Natural killer cell (primary cell): ENCODE measurements at regions not wholly inside any gene's neighbourhood (a gene's known extent, or its start where the extent isn't known, plus 50 kb on each side); places are given as distances from the start of the nearest gene placed in this dataset.

Source experiments
- ATAC-seq, 3 donors: fragments of 150-1000 bp in 2 of 3; fragments of 200-7000 bp in 1 of 3; cut with Tn5 transposase; 1 replicate in 1 of 3; 2 replicates in 2 of 3; pipeline ENCODE4 v1.10.0; 2021; ENCODE audit warnings: mild to moderate bottlenecking in 2 of 3, moderate library complexity in 2 of 3
- DNase-seq, 2 donors: peaks; one replicate each; pipeline versions ENCODE4 v3.0.0 to v3.0.0-alpha.2; 2013 to 2021; ENCODE audit warnings: mixed read lengths in 1 of 2
- H3K27ac ChIP-seq: one replicate; pipeline ENCODE4 v1.5.1; 2013; ENCODE audit warnings: mild to moderate bottlenecking, low read length
- H3K27me3 ChIP-seq: one replicate; pipeline ENCODE4 v1.6.1; 2013; ENCODE audit warnings: low read length; ENCODE audit not compliant: control insufficient read depth, insufficient read depth
- H3K36me3 ChIP-seq: one replicate; pipeline ENCODE4 v1.6.1; 2013; ENCODE audit warnings: low read length; ENCODE audit not compliant: control insufficient read depth, insufficient read depth
- H3K4me1 ChIP-seq: one replicate; pipeline ENCODE4 v1.6.1; 2013; ENCODE audit warnings: low read length; ENCODE audit not compliant: control insufficient read depth, insufficient read depth
- H3K4me3 ChIP-seq: one replicate; pipeline ENCODE4 v1.5.1; 2013; ENCODE audit warnings: low read length
- H3K9me3 ChIP-seq: one replicate; pipeline ENCODE4 v1.6.1; 2013; ENCODE audit warnings: low read length; ENCODE audit not compliant: control insufficient read depth, insufficient read depth
- H3K27ac Mint-ChIP-seq, 2 donors: one replicate each; pipeline ENCODE4 v1.8.0; 2022; ENCODE audit warnings: mild to moderate bottlenecking in 2 of 2, mixed read lengths in 2 of 2, moderate library complexity in 1 of 2
- H3K27me3 Mint-ChIP-seq, 2 donors: one replicate each; pipeline ENCODE4 v1.8.0; 2022; ENCODE audit warnings: low read depth in 2 of 2, mixed read lengths in 2 of 2
- H3K36me3 Mint-ChIP-seq: one replicate; pipeline ENCODE4 v1.8.0; 2022; ENCODE audit warnings: mixed read lengths
- H3K4me1 Mint-ChIP-seq, 2 donors: one replicate each; pipeline ENCODE4 v1.8.0; 2022; ENCODE audit warnings: mixed read lengths in 2 of 2
- H3K4me3 Mint-ChIP-seq: one replicate; pipeline ENCODE4 v1.8.0; 2022; ENCODE audit warnings: mild to moderate bottlenecking, moderate library complexity, mixed read lengths
- H3K9me3 Mint-ChIP-seq, 2 donors: one replicate each; pipeline ENCODE4 v1.8.0; 2022; ENCODE audit warnings: mixed read lengths in 2 of 2
- WGBS: methylation state at CpG from one replicate; pipeline ENCODE4 v1.1.7; 2013; ENCODE audit warnings: missing lambda C conversion rate; ENCODE audit not compliant: insufficient coverage; 5-methylcytosine and 5-hydroxymethylcytosine counted together
- intact Hi-C: fragments of 100-400 bp; cut with micrococcal nuclease; formaldehyde crosslinking; loops from one replicate; pipeline ENCODE4 v1.14.2; 2022
- TF ChIP-seq, protein P1 (sequence below): fragments of 200-600 bp; IDR thresholded peaks from one replicate; pipeline ENCODE4 v1.8.0; 2022; ENCODE audit warnings: antibody characterized with exemption

- H3K4me3 ChIP-seq: no peak overlapping the region
- H3K4me1 ChIP-seq: no peaks in the 10 kb centered on the region
- H3K27ac ChIP-seq: no peak overlapping the region
- Mint-ChIP-seq H3K4me3 (no peak overlapping the region), H3K36me3 (no peaks in the 10 kb centered on the region), H3K9me3 (peaks cover 0 to under 1% of the 10 kb centered on the region in 2 donors), H3K27ac (no peak overlapping the region), H3K27me3 (no peaks in the 10 kb centered on the region), H3K4me1 (no peaks in the 10 kb centered on the region)
- peaks cover 7% of the 10 kb centered on the region for H3K9me3 ChIP-seq
- TF ChIP-seq, protein P1, sequence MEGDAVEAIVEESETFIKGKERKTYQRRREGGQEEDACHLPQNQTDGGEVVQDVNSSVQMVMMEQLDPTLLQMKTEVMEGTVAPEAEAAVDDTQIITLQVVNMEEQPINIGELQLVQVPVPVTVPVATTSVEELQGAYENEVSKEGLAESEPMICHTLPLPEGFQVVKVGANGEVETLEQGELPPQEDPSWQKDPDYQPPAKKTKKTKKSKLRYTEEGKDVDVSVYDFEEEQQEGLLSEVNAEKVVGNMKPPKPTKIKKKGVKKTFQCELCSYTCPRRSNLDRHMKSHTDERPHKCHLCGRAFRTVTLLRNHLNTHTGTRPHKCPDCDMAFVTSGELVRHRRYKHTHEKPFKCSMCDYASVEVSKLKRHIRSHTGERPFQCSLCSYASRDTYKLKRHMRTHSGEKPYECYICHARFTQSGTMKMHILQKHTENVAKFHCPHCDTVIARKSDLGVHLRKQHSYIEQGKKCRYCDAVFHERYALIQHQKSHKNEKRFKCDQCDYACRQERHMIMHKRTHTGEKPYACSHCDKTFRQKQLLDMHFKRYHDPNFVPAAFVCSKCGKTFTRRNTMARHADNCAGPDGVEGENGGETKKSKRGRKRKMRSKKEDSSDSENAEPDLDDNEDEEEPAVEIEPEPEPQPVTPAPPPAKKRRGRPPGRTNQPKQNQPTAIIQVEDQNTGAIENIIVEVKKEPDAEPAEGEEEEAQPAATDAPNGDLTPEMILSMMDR: no peak
- intact Hi-C loops: no loop called here
- ATAC-seq (no peak), DNase-seq (no peak)
- WGBS: 82% methylated on average over 5 of the region's 5 CpGs
- H3K27me3 ChIP-seq: no peaks in the 10 kb centered on the region
- H3K36me3 ChIP-seq: no peaks in the 10 kb centered on the region
Observed at GRCh38 chr6:23415819-23416427, 710.1 kb upstream of the NRSN1 start.

- no peaks in the 10 kb centered on the region for H3K27me3 Mint-ChIP-seq
- H3K27me3 ChIP-seq: no peaks in the 10 kb centered on the region
- DNase-seq (no peak), ATAC-seq (no peak)
- H3K9me3 ChIP-seq: peaks cover 12% of the 10 kb centered on the region
- no peaks in the 10 kb centered on the region for H3K36me3 ChIP-seq
- H3K4me1 Mint-ChIP-seq: no peaks in the 10 kb centered on the region
- WGBS: 86% methylated on average over 8 of the region's 9 CpGs
- no peak overlapping the region for H3K4me3 ChIP-seq
- H3K36me3 Mint-ChIP-seq: no peaks in the 10 kb centered on the region
- TF ChIP-seq, protein P1: no peak
- intact Hi-C loops: no loop called here
- no peak overlapping the region for H3K4me3 Mint-ChIP-seq
- no peak overlapping the region for H3K27ac Mint-ChIP-seq
- peaks cover 3% of the 10 kb centered on the region in 2 donors for H3K9me3 Mint-ChIP-seq
- no peaks in the 10 kb centered on the region for H3K4me1 ChIP-seq
- no peak overlapping the region for H3K27ac ChIP-seq
Observed at GRCh38 chr6:23417133-23417532, 708.9 kb upstream of the NRSN1 start.

- Mint-ChIP-seq H3K9me3 (peaks cover 3 to 5% of the 10 kb centered on the region in 2 donors), H3K36me3 (no peaks in the 10 kb centered on the region), H3K27ac (no peak overlapping the region), H3K27me3 (no peaks in the 10 kb centered on the region), H3K4me1 (no peaks in the 10 kb centered on the region), H3K4me3 (no peak overlapping the region)
- Histone ChIP-seq H3K9me3 (peaks cover 12% of the 10 kb centered on the region), H3K4me3 (no peak overlapping the region), H3K4me1 (no peaks in the 10 kb centered on the region), H3K27ac (no peak overlapping the region), H3K27me3 (no peaks in the 10 kb centered on the region), H3K36me3 (no peaks in the 10 kb centered on the region)
- TF ChIP-seq, protein P1: no peak
- ATAC-seq: no peak
- no peak for DNase-seq
- intact Hi-C loops: no loop called here
- 90% methylated on average over 2 of the region's 3 CpGs for WGBS
Observed at GRCh38 chr6:23418095-23418494, 707.9 kb upstream of the NRSN1 start.

- intact Hi-C loops: no loop called here
- Histone ChIP-seq H3K27ac (no peak overlapping the region), H3K27me3 (no peaks in the 10 kb centered on the region), H3K4me1 (no peaks in the 10 kb centered on the region), H3K4me3 (no peak overlapping the region), H3K9me3 (peaks cover 12% of the 10 kb centered on the region), H3K36me3 (no peaks in the 10 kb centered on the region)
- H3K9me3 Mint-ChIP-seq: peaks cover 3 to 8% of the 10 kb centered on the region in 2 donors
- no peaks in the 10 kb centered on the region for H3K36me3 Mint-ChIP-seq
- H3K4me1 Mint-ChIP-seq: no peaks in the 10 kb centered on the region
- no CpG with 5 or more reads among the region's 1 CpG for WGBS
- no peaks in the 10 kb centered on the region for H3K27me3 Mint-ChIP-seq
- H3K4me3 Mint-ChIP-seq: no peak overlapping the region
- DNase-seq (no peak), ATAC-seq (no peak)
- no peak overlapping the region for H3K27ac Mint-ChIP-seq
- TF ChIP-seq, protein P1: no peak
Observed at GRCh38 chr6:23419046-23419445, 707.0 kb upstream of the NRSN1 start.
